ENCODE measurements at regions not wholly inside any gene's neighbourhood (a gene's known extent, or its start where the extent isn't known, plus 50 kb on each side); places are given as distances from the start of the nearest gene placed in this dataset.
"Not testable (repeated sequence)": the region's sequence is repeated elsewhere in the genome, so short reads cannot be mapped to it uniquely, and the experiment has no call there.

DNA sequence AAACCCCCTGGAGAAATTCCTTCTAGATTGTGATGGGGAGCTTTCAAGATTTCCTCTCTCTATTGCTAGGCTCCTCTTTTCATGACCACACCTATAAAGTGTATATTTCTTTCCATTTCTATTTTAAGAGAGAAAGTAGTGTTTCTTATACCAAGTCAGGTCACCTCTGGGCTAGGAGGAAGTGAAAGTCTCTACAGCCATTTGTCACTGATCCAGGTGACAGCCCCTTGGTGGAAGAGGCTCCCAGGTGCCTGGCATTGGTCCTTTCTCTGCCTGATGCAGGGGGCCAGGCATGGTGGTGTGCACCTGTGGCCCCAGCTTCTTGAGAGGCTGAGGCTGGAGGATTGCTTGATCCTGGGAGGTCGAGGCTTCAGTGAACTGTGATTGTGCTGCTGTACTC is 64.7 kb downstream of the DHCR7 start:
- no peak for DNase-seq

DNA sequence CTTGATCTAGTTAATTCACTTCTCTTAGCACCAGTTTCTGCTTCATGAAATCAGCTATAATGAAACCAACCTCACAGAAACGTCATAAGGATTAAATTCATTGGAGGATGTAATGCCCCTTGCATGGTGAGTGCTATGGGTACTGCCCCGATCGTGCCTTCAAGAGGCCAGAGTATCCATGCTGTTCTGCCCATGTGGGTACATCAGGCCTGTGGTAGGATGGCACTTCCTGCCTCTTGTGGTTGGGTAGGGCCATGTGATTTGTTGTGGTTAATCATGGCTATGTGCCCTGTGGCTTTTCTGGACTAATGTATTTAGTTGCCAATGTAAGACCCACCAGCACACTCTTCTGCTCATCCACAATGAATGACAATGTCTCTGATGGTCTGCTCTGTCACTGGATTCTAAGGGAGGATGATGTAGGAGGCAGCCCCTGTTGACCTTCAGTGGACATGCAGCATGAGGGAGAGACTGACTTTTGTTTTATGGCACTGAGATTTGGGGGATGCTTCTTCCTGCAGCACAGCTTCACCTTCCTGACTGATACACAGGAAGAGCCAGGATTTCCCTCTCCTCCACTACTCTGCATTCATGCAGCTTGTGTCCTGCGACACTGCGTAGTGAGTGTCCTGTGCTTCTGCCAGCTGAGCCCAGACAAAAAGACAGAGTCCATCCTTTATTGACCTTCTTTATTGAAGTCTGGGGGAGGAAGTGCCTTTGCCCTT is 66.2 kb downstream of the DHCR7 start:
- DNase-seq: no peak

DNA sequence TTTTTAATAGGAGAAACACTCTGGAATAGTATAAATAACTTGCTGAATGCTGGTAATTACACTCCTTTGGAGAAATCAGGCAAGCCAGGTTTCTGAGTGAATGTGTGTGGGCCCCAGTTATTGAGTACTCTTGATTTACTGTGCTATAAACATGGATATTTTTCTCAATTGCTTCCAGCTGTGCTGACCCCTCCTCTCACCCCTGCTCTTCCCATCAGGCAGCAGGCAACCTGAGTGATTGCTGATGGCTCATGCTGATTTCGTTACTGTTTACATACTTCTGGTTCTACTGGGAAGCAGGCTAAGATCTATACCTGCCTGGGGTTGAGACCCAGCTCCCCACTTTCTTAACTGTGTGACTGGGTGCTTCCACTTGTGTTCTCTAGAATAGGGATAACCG is 68.5 kb downstream of the DHCR7 start:
- no peak for DNase-seq

DNA sequence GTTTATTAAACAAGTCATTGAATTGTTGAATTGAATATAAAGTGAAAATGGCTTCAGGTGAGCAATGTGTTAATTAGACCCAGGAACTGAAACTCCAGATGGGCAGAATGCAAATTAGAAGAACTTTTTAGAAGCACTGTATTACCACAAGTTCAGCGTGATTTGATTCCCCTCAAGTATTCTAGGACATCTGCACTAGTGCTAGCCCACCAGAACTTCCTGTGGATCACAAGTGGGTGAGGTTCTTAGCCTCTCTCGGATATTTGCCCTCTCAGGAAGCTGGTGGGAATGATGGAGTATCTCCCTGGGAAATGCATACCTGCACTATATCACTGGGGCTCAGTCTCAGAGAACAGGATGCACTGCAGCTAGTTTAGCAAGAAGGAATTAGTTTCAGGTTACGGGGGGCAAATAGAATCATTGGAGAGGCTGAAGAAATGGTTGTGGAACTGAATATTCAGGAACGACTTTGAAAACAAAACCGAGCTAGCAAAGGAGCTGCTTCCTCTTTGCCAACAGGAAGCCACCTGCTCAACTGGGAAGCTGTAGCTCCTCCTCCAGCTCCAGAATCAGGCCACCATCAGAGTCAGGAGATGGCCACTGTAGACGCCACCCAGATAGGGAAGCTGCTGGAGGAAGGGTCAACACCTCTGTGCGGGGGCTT is 74.3 kb downstream of the DHCR7 start:
- no peak for DNase-seq

DNA sequence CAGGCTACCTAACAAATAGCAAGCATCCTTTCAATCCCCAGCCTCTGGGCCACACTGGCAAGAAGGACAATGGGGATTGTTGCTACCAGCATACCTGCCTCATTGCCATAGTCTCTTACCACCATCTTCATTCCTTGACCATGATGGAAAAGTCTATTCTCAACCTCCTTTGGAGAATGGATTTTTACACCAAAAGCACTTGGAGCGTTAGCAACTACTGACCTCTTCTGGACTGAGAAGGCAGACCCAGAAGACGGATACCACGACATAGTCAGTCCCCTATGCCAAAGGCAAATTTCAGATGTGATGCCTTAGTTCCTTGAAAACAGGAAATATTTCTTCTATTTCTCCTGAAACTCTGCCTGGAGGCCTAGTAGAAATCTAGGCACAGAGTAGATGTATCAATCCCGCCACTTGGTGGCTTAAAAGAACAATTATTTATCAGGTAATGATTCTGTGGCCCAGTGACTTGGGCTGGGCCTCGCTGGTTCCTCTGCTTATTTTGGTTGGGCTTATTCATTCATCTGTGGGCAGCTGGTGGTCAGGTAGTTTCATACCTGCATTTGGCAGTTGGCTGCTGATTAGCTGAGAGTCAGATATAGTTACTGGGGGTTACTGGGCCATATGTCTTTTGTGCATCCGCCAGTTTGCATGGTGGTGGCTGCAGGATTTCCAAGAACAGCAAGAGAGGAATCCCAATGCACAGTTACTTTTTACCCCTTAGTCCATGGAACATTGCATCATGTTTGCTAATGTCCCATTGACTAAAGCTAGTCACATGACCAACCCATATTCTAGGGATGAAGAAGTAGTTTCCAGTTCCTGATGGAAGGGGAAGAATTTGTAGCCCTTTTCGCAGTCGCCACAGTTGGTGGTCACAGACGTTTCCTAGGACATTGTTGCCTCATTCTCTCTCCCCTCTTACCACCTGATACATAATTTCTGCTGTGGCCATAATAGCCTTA is 75.2 kb downstream of the DHCR7 start:
- peak; percentile 61 for DNase-seq

DNA sequence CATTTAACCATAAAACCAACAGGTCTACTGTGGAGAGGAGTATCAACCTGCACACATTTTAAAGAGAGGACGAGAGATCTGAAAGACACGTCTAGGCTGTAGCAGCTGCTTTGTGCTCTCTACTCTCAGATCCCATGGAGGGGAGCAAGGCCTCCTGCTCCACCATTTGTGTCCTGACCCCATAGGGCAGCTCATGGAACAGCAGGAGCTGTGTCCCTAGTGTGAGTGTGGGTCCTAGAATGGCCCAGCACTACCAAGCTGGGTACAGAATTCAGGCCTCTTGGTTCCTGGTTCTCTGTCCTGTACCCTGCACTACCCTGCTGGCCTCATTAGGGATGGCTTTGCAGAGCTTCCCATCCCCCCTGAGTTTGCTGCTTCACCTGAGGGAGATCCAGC is 76.5 kb downstream of the DHCR7 start:
- no peak for DNase-seq

DNA sequence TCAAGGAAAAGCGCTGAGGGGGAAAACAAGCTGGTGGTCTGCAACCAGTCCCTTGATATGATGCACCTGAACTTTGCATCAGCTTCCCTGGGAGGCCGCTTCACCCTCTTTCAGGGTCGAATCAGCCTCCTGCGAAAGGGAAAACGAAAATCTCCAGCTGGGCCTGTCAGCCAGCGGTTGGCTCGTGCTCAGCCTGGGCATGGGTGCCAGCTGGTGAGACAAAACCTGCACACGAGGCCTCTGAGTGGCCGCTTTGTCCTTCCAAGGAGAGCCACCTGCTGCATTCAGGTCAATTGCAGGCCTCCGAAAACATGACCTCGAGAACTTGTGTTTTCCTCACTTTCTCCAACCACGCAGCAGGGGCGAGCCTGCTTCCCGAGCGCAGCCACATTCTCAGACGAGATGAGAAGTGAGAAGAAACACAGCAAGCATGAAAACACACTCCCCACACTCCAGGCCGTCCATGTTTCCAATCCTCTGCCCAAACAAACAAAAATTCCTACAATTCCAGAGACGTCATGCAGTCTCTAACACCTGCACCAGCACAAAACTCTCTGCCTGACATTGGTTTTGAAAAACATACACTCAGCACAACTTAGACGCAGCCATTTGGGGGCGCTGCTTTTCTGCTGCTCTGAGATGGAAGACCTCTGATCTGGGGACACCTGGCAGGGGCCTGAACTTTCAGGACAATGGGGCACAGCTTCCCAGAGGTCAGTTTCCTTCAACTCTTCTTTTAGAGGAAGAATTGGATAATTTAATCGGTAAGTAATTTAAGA is 77.1 kb downstream of the DHCR7 start:
- DNase-seq: peak; percentile 46

DNA sequence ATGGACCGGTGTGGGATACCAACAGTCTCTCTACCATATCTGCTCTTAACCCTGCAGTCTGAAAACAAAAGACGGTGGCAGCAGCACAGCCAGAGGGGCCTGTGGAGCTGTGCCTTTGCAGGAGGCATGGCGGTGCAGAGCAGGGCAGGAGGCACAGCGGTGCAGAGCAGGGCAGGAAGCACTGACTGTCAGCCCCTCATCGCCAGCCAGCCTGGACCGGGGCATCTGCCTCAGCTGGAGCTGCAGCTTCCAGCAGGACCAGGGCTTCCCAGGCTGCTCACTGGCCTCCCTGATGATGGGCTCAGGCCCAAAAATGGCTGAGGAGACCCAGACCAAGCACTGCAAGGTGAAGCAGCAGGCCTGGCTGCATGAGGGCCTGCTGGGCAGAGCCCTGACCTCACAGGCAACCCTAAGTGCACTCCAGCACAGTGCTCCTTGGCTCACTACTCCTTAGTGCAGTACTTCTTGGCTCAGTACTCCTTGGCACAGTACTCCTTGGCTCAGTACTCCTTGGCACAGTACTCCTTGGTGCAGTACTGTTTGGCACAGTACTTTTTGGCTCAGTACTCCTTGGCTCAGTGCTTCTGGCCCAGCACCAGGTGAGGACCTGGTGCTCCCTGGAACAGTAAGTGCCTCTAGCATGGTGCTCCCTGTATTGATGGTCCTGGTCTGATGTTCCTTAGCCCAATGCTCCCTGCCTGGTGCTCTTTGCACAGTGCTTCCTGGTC is 78.0 kb downstream of the DHCR7 start:
- DNase-seq: no peak

DNA sequence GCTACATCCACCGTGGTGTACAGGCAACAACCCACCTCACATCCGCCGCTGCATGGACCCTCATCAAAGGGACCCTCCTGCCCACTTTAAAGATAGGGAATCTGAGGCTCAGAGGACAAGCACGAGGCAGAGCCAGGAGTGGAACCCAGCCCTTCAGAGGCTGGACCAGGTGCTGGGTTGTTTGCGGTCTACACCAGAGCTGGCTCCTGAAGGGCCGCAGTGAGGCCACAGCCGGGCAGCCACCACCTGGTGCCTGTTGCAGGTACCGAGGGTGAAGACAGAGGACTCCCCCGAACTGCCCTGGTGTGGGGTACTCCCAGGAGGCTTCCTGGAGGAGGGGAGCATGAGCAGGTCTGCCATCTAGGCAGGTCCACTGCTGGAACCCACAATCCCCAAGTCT is 78.8 kb downstream of the DHCR7 start:
- no peak for DNase-seq

DNA sequence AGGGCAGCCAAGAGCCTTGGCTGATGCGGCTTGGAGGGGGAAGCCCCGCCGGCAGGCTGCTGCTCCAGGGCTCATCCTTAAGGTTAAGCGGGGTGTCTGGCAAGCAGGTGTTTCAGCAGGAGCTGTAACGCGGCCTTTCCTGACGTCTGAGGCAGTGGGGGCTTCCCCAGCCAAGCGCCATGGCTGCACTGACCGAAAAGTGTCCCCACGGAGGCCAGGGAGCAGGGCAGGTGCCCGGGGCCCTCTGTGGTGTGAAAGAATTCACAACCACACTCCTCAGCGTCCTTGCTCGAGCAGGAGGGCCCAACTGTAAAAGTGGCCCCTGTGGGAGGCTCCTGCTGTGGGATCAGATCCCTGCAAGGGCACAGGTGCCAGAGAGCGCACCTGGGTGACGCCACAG is 79.2 kb downstream of the DHCR7 start:
- DNase-seq: no peak

DNA sequence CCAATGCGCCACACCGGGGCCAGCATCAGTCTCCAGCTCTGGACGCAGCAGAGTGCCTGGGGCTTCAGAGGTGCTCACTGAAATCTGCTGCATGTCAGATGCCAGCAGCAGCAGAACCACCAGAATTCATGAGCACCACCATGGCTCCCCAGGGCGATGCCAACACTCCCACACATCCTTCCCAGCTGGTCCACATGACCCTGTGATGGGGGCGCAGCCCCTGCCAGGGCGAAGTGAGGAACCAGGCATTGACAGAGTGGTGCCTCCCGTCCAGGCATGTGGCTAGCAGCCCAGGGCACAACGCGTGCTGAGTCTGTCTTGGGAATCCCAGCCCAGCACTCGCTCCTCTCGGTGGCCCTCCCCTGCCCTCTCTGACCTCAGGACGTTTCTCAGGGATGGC is 80.4 kb downstream of the DHCR7 start:
- no peak for DNase-seq

DNA sequence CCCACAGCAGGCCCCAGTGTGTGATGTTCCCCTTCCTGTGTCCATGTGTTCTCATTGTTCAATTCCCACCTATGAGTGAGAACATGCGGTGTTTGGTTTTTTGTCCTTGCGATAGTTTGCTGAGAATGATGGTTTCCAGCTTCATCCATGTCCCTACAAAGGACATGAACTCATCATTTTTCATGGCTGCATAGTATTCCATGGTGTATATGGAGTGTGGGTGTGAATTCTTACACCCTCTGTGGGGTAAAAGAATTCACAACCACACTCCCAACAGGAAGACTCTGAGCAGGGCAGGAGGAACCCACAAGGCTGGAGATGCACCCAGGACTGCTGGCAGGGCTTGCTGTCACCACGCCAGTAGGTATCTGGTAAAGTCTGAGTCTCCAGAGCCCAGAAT is 80.9 kb downstream of the DHCR7 start:
- not testable (repeated sequence) for DNase-seq

DNA sequence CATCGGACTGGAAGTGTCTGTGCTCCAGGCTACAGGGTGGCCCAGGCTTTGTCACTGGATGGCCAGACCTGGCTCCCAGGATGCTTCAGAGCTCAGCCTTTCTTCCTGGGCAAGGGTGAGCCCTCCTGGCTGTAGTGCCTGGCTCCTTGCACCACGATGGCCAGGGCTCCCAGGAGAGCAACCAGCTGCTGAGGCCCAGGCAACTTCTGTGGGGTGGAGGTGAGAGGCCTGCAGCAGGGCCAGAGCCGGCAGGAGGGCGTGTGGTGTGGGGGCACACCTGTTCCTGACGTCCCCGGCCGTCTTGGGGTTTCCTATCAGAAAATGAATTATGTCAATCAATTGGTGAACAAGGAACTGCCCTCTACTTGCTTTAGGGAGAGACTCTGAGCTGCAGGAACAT is 82.1 kb downstream of the DHCR7 start:
- DNase-seq: no peak

DNA sequence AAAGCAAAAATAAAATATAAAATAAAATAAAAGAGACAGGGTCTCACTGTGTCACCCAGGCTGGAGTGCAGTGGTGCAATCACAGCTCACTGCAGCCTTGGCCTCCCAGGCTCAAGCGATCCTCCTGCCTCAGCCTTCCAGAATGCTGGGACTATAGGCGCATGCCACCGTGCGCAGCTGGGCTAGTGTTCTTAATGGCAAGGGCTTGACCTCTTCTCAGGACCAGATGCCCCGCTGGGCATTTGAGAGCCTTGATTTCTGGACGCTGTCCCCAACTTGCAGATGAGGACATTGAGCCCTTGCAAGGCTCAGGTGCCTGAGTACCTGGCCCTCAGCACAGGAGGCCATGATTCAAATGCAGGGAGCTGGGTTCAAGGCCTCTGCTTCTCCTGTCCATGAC is 82.6 kb downstream of the DHCR7 start:
- no peak for DNase-seq

DNA sequence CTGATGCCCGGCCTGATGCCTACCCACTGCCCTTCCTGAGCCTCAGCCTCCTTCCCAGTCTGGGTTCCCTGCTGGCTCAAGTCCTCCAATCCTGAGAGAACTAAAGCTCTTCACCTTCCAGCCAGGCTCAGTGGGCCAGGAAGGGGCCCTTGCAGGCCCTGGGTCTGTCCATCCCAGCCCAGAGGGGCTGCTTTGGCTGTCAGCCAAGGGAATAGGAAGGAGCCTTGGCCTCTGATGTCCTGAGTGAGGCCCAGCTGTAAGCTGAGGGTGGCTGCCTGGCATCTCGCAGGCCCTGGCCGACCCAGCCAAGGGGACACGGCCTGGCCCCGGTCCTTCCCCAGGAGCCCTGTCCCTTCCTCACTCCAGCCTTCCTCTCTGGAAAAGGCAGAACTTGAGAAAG is 83.4 kb downstream of the DHCR7 start:
- no peak for DNase-seq

DNA sequence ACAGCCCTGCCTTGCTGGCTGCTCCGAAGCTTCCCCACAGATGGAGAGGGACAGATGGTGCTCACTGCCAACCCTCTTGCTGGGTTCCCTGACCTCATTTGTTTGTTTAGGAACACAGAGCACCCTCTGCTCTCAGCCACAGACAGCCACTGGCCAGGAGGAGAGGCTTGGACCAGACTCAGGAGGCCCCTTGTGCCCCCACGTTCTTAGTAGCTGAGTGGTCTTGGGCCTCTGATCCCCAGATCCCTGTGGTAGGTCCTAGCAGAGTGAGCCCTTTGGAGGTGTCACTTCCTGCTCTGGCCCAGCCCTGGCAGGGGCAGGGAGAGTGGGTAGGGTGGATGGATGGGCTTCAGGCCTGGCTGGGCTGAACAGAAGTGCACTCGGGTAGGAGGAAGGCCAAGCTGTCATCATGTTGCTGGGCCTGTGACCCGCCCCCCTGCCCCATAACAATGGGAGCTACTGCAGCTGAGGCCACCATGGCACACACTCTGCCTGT is 84.0 kb downstream of the DHCR7 start:
- DNase-seq: peak; percentile 62

DNA sequence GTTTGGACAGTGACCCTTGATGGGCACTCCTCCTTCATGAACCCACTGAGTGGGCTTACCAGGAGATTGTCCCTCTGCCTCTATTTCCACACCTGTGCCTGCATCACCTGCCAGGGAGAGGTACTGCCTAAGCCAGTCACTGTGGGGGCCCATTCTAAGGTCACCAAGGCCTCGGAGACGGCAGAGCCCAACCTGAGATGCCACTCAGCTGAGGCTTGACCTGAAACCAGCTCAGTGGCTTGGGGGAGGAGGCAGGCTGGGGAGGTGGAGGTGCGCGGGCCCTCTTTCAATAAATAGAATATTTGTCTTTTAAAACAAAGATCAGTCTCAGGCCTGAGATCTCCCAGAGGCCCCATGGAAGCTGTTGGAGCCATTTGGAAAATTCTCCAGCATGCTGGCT is 84.5 kb downstream of the DHCR7 start:
- DNase-seq: no peak

DNA sequence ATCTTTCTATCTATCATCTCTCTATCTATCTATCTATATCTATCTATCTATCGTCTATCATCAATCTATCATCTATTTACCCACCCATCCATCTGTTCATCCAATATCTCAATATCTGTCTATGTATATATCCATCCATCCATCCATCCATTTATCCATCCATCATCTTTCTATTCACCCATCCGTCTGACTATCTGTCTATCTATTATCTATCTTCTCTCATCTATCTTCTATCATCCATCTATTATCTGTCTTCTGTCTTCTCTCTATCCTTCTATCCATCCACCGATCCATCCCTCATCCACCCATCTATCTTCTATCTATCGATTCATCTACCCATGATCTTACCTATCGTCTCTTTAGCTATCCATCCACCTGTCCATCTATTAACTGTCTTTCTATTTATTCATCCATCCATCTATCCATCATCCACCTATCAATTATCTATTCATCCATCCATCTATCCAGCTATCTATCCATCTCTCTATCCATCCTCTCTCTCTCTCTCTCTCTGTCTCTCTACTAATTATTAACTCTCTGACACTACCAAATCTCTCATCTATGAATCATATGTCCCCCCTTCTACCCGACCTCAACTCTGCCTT is 89.1 kb downstream of the DHCR7 start:
- DNase-seq: no peak

DNA sequence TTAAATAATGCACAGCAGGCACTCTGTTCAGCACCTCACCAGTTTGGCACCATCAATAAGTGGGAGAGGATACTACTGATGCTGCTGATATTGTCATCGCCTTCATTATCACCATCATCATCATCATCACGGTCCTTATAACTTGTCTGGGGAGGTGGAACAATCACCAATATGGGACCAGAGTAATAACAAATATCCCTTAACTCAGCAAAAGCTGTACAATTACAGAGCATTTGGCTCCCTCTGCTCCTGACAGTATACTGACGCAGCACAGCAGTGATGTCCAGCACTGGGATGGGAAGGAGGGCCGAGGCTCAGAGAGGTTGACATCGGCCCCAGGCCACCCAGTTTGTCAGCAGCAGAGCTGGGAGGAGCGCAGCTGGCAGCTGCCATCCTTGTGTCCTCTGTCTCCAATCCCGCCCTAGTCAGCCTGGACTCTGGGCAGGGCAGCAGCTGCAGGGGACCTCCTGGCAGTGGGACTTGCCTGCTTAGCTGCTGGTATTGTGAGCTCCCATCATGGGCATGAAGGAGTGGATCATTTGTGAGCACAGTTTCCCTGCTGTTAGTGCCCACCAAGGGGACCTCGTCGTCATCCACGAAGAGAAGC is 90.0 kb downstream of the DHCR7 start:
- DNase-seq: peak; percentile 57

DNA sequence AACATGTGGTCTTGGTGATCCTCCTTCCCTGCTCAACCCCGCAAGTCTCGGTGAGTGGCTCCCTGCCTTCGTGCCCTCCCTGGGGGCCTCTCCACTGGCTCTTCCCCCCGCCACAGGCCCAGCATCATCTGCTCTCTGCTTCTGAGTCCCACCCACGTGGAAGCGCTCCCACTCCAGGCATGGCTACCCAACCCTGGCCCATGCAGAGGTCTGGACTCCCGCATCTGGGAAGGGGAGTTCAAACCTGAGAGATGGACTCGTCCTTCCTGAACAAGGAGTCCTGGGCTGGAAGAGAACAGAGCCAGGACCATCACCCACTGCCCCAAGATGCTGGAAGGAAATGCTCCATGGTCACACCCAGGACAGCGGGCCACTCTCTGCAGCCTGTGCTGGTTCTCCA is 90.8 kb downstream of the DHCR7 start:
- DNase-seq: no peak

DNA sequence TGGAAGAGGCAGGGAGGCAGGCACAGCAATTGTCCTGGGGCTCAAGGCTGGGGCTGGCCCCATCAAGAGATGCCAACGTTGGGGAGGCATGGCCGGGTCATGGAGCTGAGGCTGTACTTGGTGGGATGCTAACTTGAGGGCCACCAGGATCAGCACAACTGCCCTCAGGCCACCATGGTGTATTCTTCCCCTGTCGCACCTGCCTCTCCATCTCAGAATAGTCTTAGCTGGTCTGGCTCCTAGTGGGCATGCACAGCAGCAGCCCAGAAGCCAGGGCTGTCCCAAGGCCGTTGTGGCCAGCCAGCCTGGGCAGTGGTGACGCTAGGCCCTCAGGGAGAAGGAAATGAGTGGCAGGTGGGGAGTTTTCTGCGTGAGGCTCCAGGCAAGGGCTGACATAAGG is 91.3 kb downstream of the DHCR7 start:
- no peak for DNase-seq

Data from tongue (tissue), 1 donor.